OCI-LY3 (cell line): ENCODE measurements at regions not wholly inside any gene's neighbourhood (a gene's known extent, or its start where the extent isn't known, plus 50 kb on each side); places are given as distances from the start of the nearest gene placed in this dataset.

Experiments used
- H2AFZ ChIP-seq: fragments of 200-600, 300-600 bp; shearing (Covaris generic); 2 replicates; pipeline ENCODE4 v1.6.0; 2014; ENCODE audit warnings: antibody characterized with exemption, low read depth, low read length
- H3K27ac ChIP-seq: fragments of 200-600, 300-600 bp; sonication (generic); 2 replicates; pipeline ENCODE4 v1.5.1; 2014; ENCODE audit warnings: mild to moderate bottlenecking, low read length, moderate library complexity, mixed read lengths
- H3K27me3 ChIP-seq: fragments of 200-600, 300-600 bp; sonication (generic); 2 replicates; pipeline ENCODE4 v1.6.1; 2014; ENCODE audit warnings: low read depth, low read length, mixed read lengths
- H3K36me3 ChIP-seq: fragments of 200-600, 300-600 bp; sonication (generic); replicated peaks from 2 replicates; pipeline ENCODE3; 2014; ENCODE audit warnings: low read depth, low read length, mixed read lengths
- H3K4me1 ChIP-seq: fragments of 300-600, 200-600 bp; sonication (generic); 2 replicates; pipeline ENCODE4 v1.6.1; 2014; ENCODE audit warnings: low read length, mixed read lengths
- H3K4me2 ChIP-seq: fragments of 200-600, 300-600 bp; sonication (generic); 2 replicates; pipeline ENCODE4 v1.6.1; 2014; ENCODE audit warnings: low read length, mixed read lengths
- H3K4me3 ChIP-seq: fragments of 300-600, 200-600 bp; sonication (generic); 2 replicates; pipeline ENCODE4 v1.5.1; 2014; ENCODE audit warnings: antibody characterized with exemption, mild to moderate bottlenecking, low read length, moderate library complexity
- H3K79me2 ChIP-seq: fragments of 300-600, 200-600 bp; shearing (Covaris generic); 2 replicates; pipeline ENCODE4 v1.6.1; 2014; ENCODE audit warnings: mild to moderate bottlenecking, low read length, mixed read lengths
- H3K9ac ChIP-seq: fragments of 300-600, 200-600 bp; shearing (Covaris generic); 2 replicates; pipeline ENCODE4 v1.6.0; 2014; ENCODE audit warnings: mild to moderate bottlenecking, low read length, moderate library complexity
- H3K9me3 ChIP-seq: fragments of 200-600, 300-600 bp; shearing (Covaris generic); 2 replicates; pipeline ENCODE4 v1.6.1; 2014; ENCODE audit warnings: low read length, mixed read lengths; ENCODE audit not compliant: insufficient read depth
- H4K20me1 ChIP-seq: fragments of 200-600, 300-600 bp; sonication (generic); 2 replicates; pipeline ENCODE4 v1.6.1; 2016; ENCODE audit warnings: low read length, mixed read lengths; ENCODE audit not compliant: insufficient read depth
- EZH2phosphoT487 ChIP-seq: fragments of 200-600 bp; shearing (Covaris generic); IDR thresholded peaks from 2 replicates; pipeline ENCODE4 v1.6.1; 2018; ENCODE audit warnings: antibody characterized with exemption, mixed run types, low read depth
- TF ChIP-seq, protein P1 (sequence below): fragments of 200-600, 300-600 bp; sonication (generic); IDR thresholded peaks from 2 replicates; pipeline ENCODE4 v1.5.1; 2014; ENCODE audit warnings: antibody characterized with exemption, low read length, low read depth

- no peaks in the 10 kb centered on the region for H4K20me1 ChIP-seq
- H3K36me3 ChIP-seq: no peaks in the 10 kb centered on the region
- no peak overlapping the region for H3K9ac ChIP-seq
- no peaks in the 10 kb centered on the region for H3K9me3 ChIP-seq
- no peaks in the 10 kb centered on the region for H3K27me3 ChIP-seq
- no peak overlapping the region for H3K27ac ChIP-seq
- H2AFZ ChIP-seq: no peak overlapping the region
- H3K79me2 ChIP-seq: no peaks in the 10 kb centered on the region
- TF ChIP-seq, protein P1, sequence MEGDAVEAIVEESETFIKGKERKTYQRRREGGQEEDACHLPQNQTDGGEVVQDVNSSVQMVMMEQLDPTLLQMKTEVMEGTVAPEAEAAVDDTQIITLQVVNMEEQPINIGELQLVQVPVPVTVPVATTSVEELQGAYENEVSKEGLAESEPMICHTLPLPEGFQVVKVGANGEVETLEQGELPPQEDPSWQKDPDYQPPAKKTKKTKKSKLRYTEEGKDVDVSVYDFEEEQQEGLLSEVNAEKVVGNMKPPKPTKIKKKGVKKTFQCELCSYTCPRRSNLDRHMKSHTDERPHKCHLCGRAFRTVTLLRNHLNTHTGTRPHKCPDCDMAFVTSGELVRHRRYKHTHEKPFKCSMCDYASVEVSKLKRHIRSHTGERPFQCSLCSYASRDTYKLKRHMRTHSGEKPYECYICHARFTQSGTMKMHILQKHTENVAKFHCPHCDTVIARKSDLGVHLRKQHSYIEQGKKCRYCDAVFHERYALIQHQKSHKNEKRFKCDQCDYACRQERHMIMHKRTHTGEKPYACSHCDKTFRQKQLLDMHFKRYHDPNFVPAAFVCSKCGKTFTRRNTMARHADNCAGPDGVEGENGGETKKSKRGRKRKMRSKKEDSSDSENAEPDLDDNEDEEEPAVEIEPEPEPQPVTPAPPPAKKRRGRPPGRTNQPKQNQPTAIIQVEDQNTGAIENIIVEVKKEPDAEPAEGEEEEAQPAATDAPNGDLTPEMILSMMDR: no peak
- TF ChIP-seq EZH2phosphoT487: no peak
- no peak overlapping the region for H3K4me2 ChIP-seq
- peaks cover 4% of the 10 kb centered on the region; the same call in 1 of the 2 replicates for H3K4me1 ChIP-seq
- no peak overlapping the region for H3K4me3 ChIP-seq
These were observed 951.2 kb upstream of the TSPY4 start for GRCh38 chrY:8386053-8386452.

- no peaks in the 10 kb centered on the region for H3K27me3 ChIP-seq
- no peak overlapping the region for H3K27ac ChIP-seq
- H3K9me3 ChIP-seq: no peaks in the 10 kb centered on the region
- H3K4me2 ChIP-seq: no peak overlapping the region
- no peak overlapping the region for H3K9ac ChIP-seq
- no peaks in the 10 kb centered on the region for H3K4me1 ChIP-seq
- no peaks in the 10 kb centered on the region for H4K20me1 ChIP-seq
- H3K36me3 ChIP-seq: no peaks in the 10 kb centered on the region
- no peak overlapping the region for H2AFZ ChIP-seq
- H3K79me2 ChIP-seq: no peaks in the 10 kb centered on the region
- H3K4me3 ChIP-seq: no peak overlapping the region
- TF ChIP-seq, protein P1: no peak
- no peak for TF ChIP-seq EZH2phosphoT487
These were observed 948.8 kb upstream of the TSPY4 start for GRCh38 chrY:8388512-8388911.

DNA sequence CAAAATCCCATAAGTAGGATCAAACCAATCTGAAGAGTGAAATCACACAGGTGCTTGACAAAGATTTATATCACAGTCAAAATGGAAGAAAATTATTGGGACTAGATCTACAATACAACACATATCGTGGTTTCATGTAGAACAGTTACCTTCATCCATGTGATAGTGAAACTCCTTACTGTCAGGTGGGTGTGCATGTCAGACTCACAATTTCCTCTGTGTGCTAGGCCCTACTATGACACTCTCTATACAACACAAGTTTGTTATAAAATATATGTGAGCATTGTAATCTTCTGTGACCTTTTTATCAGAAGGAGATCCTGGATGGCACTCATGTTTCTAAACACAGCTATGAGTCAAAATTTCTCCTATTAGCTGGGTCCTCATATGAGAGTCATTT, 947.0 kb upstream of the TSPY4 start:
- Histone ChIP-seq H2AFZ (no peak overlapping the region), H3K9ac (no peak overlapping the region), H3K36me3 (no peaks in the 10 kb centered on the region), H3K27me3 (no peaks in the 10 kb centered on the region), H3K4me1 (no peaks in the 10 kb centered on the region), H3K4me3 (no peak overlapping the region), H3K79me2 (no peaks in the 10 kb centered on the region), H4K20me1 (no peaks in the 10 kb centered on the region), H3K27ac (no peak overlapping the region), H3K9me3 (no peaks in the 10 kb centered on the region), H3K4me2 (no peak overlapping the region)
- TF ChIP-seq, protein P1: no peak
- TF ChIP-seq EZH2phosphoT487: no peak

GRCh38 chrY:8393246-8393645, 944.0 kb upstream of the TSPY4 start:
- Histone ChIP-seq H2AFZ (no peak overlapping the region), H4K20me1 (no peaks in the 10 kb centered on the region), H3K4me2 (no peak overlapping the region)

More at GRCh38 chrY:8393246-8393645, 944.0 kb upstream of the TSPY4 start:
- Histone ChIP-seq H3K27me3 (no peaks in the 10 kb centered on the region), H3K27ac (no peak overlapping the region), H3K36me3 (no peaks in the 10 kb centered on the region), H3K79me2 (no peaks in the 10 kb centered on the region), H3K9me3 (no peaks in the 10 kb centered on the region), H3K9ac (no peak overlapping the region), H3K4me3 (no peak overlapping the region), H3K4me1 (no peaks in the 10 kb centered on the region)
- TF ChIP-seq, protein P1: no peak
- TF ChIP-seq EZH2phosphoT487: no peak
